ENCODE measurements at regions not wholly inside any gene's neighbourhood (a gene's known extent, or its start where the extent isn't known, plus 50 kb on each side); places are given as distances from the start of the nearest gene placed in this dataset.

DNA sequence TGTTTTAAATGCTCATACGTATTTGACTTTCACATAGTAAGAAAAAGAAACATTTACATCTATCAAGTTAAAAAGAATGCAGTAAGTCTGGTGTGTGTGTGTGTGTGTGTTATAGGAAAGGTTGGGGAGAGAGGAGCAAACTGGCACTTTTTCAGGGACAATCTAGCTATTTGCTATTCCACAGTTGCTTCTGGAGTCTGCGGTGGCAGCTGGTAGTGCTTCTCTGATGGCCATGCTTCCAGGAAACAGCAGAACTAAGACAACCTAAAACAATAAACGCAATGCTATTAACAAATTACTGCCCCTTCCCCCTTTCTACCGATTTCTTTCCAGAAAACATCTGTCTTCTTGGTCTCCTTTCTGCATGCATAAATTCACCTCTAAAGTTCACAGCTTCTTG lies 70.0 kb upstream of the CDH10 start:
- no peaks in the 10 kb centered on the region for H3K27me3 ChIP-seq (ENCODE audit: control insufficient read depth, low read length)
- H3K79me2 ChIP-seq (ENCODE audit: control insufficient read depth, low read length) = no peaks in the 10 kb centered on the region
- TF ChIP-seq, protein P1, sequence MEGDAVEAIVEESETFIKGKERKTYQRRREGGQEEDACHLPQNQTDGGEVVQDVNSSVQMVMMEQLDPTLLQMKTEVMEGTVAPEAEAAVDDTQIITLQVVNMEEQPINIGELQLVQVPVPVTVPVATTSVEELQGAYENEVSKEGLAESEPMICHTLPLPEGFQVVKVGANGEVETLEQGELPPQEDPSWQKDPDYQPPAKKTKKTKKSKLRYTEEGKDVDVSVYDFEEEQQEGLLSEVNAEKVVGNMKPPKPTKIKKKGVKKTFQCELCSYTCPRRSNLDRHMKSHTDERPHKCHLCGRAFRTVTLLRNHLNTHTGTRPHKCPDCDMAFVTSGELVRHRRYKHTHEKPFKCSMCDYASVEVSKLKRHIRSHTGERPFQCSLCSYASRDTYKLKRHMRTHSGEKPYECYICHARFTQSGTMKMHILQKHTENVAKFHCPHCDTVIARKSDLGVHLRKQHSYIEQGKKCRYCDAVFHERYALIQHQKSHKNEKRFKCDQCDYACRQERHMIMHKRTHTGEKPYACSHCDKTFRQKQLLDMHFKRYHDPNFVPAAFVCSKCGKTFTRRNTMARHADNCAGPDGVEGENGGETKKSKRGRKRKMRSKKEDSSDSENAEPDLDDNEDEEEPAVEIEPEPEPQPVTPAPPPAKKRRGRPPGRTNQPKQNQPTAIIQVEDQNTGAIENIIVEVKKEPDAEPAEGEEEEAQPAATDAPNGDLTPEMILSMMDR (IDR thresholded peaks at IDR 0.05; ENCODE audit: low read depth, low read length, poor library complexity, severe bottlenecking) = no peak
- TF ChIP-seq EZH2phosphoT487 (IDR thresholded peaks at IDR 0.05; ENCODE audit: borderline replicate concordance, low read length) = no peak
- H3K9me2 ChIP-seq (replicated peaks; ENCODE audit: control insufficient read depth, low read length) = no peaks in the 10 kb centered on the region; the same call in 1 of the 2 replicates
- H3K4me2 ChIP-seq (ENCODE audit: low read length) = no peak overlapping the region
- no peaks in the 10 kb centered on the region for H3K9me3 ChIP-seq (ENCODE audit: control insufficient read depth, insufficient read depth, low read length)
- no peaks in the 10 kb centered on the region for H3F3A ChIP-seq (ENCODE audit: control insufficient read depth, insufficient read depth)
- H3K4me1 ChIP-seq (ENCODE audit: control insufficient read depth, low read length) = no peaks in the 10 kb centered on the region
- no peaks in the 10 kb centered on the region for H3K36me3 ChIP-seq (ENCODE audit: control insufficient read depth, low read length)
- H3K27ac ChIP-seq (ENCODE audit: low read depth, low read length) = no peak overlapping the region
- H3K4me3 ChIP-seq (ENCODE audit: low read length) = no peak overlapping the region
- no peaks in the 10 kb centered on the region for H4K20me1 ChIP-seq (ENCODE audit: control insufficient read depth, insufficient read depth, low read depth, low read length)

DNA sequence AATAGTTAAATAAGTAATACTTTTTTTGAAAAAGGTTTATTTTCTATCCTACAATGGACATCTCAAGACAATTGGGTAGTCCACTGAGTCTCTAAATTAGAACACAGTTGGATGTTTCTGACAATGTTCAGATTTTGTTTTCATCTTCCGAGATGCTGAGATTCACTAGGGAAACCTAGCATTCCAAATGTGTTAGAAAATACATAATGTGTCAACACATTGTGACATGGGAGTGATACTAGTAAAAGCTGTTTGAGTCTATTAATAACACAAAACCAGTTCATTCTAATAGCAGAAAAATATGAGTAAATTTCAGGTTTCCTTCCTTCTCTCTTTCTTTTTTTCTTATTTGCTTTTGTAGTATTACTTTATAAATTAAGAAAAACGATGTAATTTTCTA lies 68.2 kb upstream of the CDH10 start:
- Histone ChIP-seq H3K9me2 (replicated peaks; ENCODE audit: control insufficient read depth, low read length) (no peaks in the 10 kb centered on the region), H3F3A (ENCODE audit: control insufficient read depth, insufficient read depth) (no peaks in the 10 kb centered on the region), H4K20me1 (ENCODE audit: control insufficient read depth, insufficient read depth, low read depth, low read length) (no peaks in the 10 kb centered on the region), H3K27me3 (ENCODE audit: control insufficient read depth, low read length) (no peaks in the 10 kb centered on the region), H3K27ac (ENCODE audit: low read depth, low read length) (no peak overlapping the region), H3K4me3 (ENCODE audit: low read length) (no peak overlapping the region), H3K4me1 (ENCODE audit: control insufficient read depth, low read length) (no peaks in the 10 kb centered on the region), H3K9me3 (ENCODE audit: control insufficient read depth, insufficient read depth, low read length) (no peaks in the 10 kb centered on the region), H3K36me3 (ENCODE audit: control insufficient read depth, low read length) (no peaks in the 10 kb centered on the region), H3K79me2 (ENCODE audit: control insufficient read depth, low read length) (no peaks in the 10 kb centered on the region), H3K4me2 (ENCODE audit: low read length) (no peak overlapping the region)
- TF ChIP-seq, protein P1 (IDR thresholded peaks at IDR 0.05; ENCODE audit: low read depth, low read length, poor library complexity, severe bottlenecking) = no peak
- TF ChIP-seq EZH2phosphoT487 (IDR thresholded peaks at IDR 0.05; ENCODE audit: borderline replicate concordance, low read length) = no peak

DNA sequence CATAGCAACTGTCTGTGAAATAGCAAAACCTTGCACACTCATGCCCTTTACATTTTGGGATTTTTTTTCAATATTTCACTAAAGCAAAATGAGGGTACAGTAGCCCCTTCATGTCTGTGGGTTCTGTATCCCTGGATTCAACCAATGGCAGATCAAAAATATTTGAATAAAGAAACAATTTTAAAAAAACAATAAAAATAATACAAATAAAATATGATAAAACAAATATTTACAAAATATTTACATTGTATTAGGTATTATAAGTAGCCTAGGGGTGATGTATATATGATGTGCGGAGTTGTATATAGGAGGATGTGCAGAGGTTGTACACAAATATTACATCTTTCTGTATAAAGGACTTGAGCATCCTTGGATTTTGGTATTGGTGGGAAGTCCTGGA lies 67.3 kb upstream of the CDH10 start:
- no peak overlapping the region for H3K4me3 ChIP-seq (ENCODE audit: low read length)
- H3F3A ChIP-seq (ENCODE audit: control insufficient read depth, insufficient read depth) = no peaks in the 10 kb centered on the region
- H3K9me3 ChIP-seq (ENCODE audit: control insufficient read depth, insufficient read depth, low read length) = no peaks in the 10 kb centered on the region
- no peak overlapping the region for H3K4me2 ChIP-seq (ENCODE audit: low read length)
- H4K20me1 ChIP-seq (ENCODE audit: control insufficient read depth, insufficient read depth, low read depth, low read length) = no peaks in the 10 kb centered on the region
- H3K27ac ChIP-seq (ENCODE audit: low read depth, low read length) = no peak overlapping the region
- H3K4me1 ChIP-seq (ENCODE audit: control insufficient read depth, low read length) = no peaks in the 10 kb centered on the region
- no peak for TF ChIP-seq EZH2phosphoT487 (IDR thresholded peaks at IDR 0.05; ENCODE audit: borderline replicate concordance, low read length)
- TF ChIP-seq, protein P1 (IDR thresholded peaks at IDR 0.05; ENCODE audit: low read depth, low read length, poor library complexity, severe bottlenecking) = no peak
- no peaks in the 10 kb centered on the region for H3K9me2 ChIP-seq (replicated peaks; ENCODE audit: control insufficient read depth, low read length)
- no peaks in the 10 kb centered on the region for H3K79me2 ChIP-seq (ENCODE audit: control insufficient read depth, low read length)
- H3K27me3 ChIP-seq (ENCODE audit: control insufficient read depth, low read length) = no peaks in the 10 kb centered on the region
- H3K36me3 ChIP-seq (ENCODE audit: control insufficient read depth, low read length) = no peaks in the 10 kb centered on the region

DNA sequence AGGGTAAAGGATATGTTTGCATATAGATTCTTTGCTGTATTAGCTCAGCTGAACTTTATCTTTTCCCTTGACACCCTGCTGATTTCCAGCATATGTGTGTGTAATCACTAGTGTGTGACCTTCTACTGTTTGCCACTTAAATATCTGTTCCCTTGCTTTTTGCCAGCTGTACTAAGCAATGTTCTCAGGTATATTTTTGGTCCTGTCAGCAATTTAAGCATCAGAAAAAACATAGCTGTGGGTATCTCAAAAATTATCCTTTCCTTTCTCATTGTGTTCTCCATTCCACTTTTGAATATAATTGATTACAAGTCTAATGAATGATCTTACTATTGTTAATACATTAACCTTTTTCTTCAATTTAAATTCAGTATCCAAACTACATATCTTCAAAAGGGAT lies 59.2 kb upstream of the CDH10 start:
- TF ChIP-seq EZH2phosphoT487 (IDR thresholded peaks at IDR 0.05; ENCODE audit: borderline replicate concordance, low read length) = no peak
- TF ChIP-seq, protein P1 (IDR thresholded peaks at IDR 0.05; ENCODE audit: low read depth, low read length, poor library complexity, severe bottlenecking) = no peak
- Histone ChIP-seq H3K4me1 (ENCODE audit: control insufficient read depth, low read length) (no peaks in the 10 kb centered on the region), H3K36me3 (ENCODE audit: control insufficient read depth, low read length) (no peaks in the 10 kb centered on the region), H4K20me1 (ENCODE audit: control insufficient read depth, insufficient read depth, low read depth, low read length) (no peaks in the 10 kb centered on the region), H3K4me2 (ENCODE audit: low read length) (no peak overlapping the region), H3K4me3 (ENCODE audit: low read length) (no peak overlapping the region), H3K27me3 (ENCODE audit: control insufficient read depth, low read length) (no peaks in the 10 kb centered on the region), H3K9me3 (ENCODE audit: control insufficient read depth, insufficient read depth, low read length) (no peaks in the 10 kb centered on the region), H3K27ac (ENCODE audit: low read depth, low read length) (no peak overlapping the region), H3K9me2 (replicated peaks; ENCODE audit: control insufficient read depth, low read length) (no peaks in the 10 kb centered on the region), H3F3A (ENCODE audit: control insufficient read depth, insufficient read depth) (no peaks in the 10 kb centered on the region), H3K79me2 (ENCODE audit: control insufficient read depth, low read length) (no peaks in the 10 kb centered on the region)

Data from DOHH2 (cell line).